ENCODE measurements at regions not wholly inside any gene's neighbourhood (a gene's known extent, or its start where the extent isn't known, plus 50 kb on each side); places are given as distances from the start of the nearest gene placed in this dataset.

GRCh38 chr10:62926407-62926806, 110.2 kb upstream of the EGR2 start:
- no peak for DNase-seq (ENCODE audit: low spot score)
- no peak for TF ChIP-seq CTCF (IDR thresholded peaks at IDR 0.05; ENCODE audit: extremely low read depth, insufficient read depth, missing control alignments)
- in situ Hi-C loops (cut with MboI; ENCODE audit: low pct_unique_long_range_greater_than_20kb, low sequenced_read_pairs, unreplicated experiment), result no loop called here

- no peak for DNase-seq (ENCODE audit: low spot score)
- in situ Hi-C loops (cut with MboI; ENCODE audit: low pct_unique_long_range_greater_than_20kb, low sequenced_read_pairs, unreplicated experiment), result no loop called here
- TF ChIP-seq CTCF (IDR thresholded peaks at IDR 0.05; ENCODE audit: extremely low read depth, insufficient read depth, missing control alignments), result no peak
Measured at GRCh38 chr10:62924344-62924748, 108.2 kb upstream of the EGR2 start.

GRCh38 chr10:62919776-62920175, 103.6 kb upstream of the EGR2 start:
- in situ Hi-C loops (cut with MboI; ENCODE audit: low pct_unique_long_range_greater_than_20kb, low sequenced_read_pairs, unreplicated experiment), result no loop called here
- DNase-seq (ENCODE audit: low spot score), result no peak
- no peak for TF ChIP-seq CTCF (IDR thresholded peaks at IDR 0.05; ENCODE audit: extremely low read depth, insufficient read depth, missing control alignments)

DNA sequence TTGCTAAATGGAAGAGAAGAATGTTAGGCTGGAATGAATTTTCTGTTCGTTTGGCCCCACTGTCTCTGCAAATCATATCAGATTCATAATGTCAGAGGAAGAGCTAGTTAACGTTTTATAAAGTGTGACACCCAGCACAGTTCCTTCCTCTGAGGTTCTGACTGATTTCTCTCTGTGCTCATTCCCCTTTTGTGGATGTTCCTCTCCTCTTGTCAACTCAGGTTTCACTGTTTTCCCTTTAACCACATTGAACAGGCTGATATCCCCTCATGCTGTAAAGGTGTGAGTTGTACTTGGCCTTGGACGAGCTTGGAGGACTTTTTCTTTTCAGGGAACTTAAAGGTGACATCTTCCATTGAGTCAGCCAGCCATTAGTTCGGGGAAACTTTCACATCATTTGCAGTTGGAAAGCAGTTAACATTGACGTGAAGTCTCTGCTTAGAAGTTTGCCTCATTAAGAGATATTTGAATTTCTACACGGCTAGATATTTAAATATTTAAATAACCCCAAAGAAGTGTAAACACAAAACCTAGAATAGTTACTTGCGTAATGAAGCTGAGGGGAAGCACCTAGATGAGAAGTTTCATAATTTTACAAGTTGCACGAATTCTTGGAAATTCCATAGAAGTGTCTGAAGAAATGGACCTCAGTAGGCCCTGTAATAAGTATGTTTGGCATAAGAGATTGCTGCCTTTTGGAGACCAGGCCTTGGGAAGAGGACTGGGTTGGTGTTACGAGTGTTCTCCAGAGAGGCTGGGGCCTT, 101.5 kb upstream of the EGR2 start:
- in situ Hi-C loops (cut with MboI; ENCODE audit: low pct_unique_long_range_greater_than_20kb, low sequenced_read_pairs, unreplicated experiment), result no loop called here
- DNase-seq (ENCODE audit: low spot score), result no peak
- TF ChIP-seq CTCF (IDR thresholded peaks at IDR 0.05; ENCODE audit: extremely low read depth, insufficient read depth, missing control alignments), result no peak

GRCh38 chr10:62916141-62916603, 100.0 kb upstream of the EGR2 start:
- in situ Hi-C loops (cut with MboI; ENCODE audit: low pct_unique_long_range_greater_than_20kb, low sequenced_read_pairs, unreplicated experiment), result no loop called here
- DNase-seq (ENCODE audit: low spot score), result no peak
- no peak for TF ChIP-seq CTCF (IDR thresholded peaks at IDR 0.05; ENCODE audit: extremely low read depth, insufficient read depth, missing control alignments)

GRCh38 chr10:62915158-62915557, 99.0 kb upstream of the EGR2 start:
- no peak for TF ChIP-seq CTCF (IDR thresholded peaks at IDR 0.05; ENCODE audit: extremely low read depth, insufficient read depth, missing control alignments)
- in situ Hi-C loops (cut with MboI; ENCODE audit: low pct_unique_long_range_greater_than_20kb, low sequenced_read_pairs, unreplicated experiment), result no loop called here
- DNase-seq (ENCODE audit: low spot score), result no peak
